ENCODE measurements at regions not wholly inside any gene's neighbourhood (a gene's known extent, or its start where the extent isn't known, plus 50 kb on each side); places are given as distances from the start of the nearest gene placed in this dataset.

DNA sequence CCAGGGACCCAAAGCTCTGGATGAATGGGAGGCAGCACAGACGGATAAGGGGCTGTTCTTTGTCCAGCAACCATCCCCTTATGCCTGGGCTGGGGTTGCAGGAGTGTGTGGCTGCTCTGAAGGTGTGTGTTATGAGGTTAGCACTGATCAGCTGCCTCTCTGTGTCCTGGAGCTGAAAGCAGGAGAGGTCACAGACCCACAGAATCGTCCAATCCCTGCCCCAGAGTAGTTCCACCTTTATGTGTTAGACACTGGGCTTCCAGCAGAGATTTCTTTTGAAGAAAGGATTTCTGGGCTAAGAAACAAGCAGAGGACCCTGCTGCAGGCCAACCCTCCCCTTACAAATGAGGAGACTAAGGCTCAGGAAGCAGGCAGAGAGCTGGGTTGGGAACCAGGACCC lies 62.4 kb downstream of the ARL6IP4 start:
- Histone ChIP-seq H3K4me2 (ENCODE audit: insufficient read depth, low read length, poor library complexity, severe bottlenecking) (no peak overlapping the region), H3K9ac (ENCODE audit: low read depth, low read length, poor library complexity) (no peak overlapping the region), H3K79me1 (ENCODE audit: low read depth, low read length) (no peaks in the 10 kb centered on the region), H2BK5ac (ENCODE audit: low read length) (no peak overlapping the region), H3K27ac (replicated peaks; ENCODE audit: low read length) (no peak overlapping the region), H3K9me3 (replicated peaks in 1 of 2; ENCODE audit: control insufficient read depth in 2 of 2, insufficient read depth in 1 of 2, low read depth in 1 of 2, low read length in 2 of 2) (no peaks in the 10 kb centered on the region), H2BK15ac (ENCODE audit: low read length) (no peak overlapping the region), H3K27me3 (ENCODE audit: control insufficient read depth in 3 of 3, insufficient read depth in 3 of 3, low read depth in 1 of 3, low read length in 3 of 3) (no peaks in the 10 kb centered on the region), H3K4me1 (ENCODE audit: control insufficient read depth in 2 of 2, insufficient read depth in 1 of 2, low read depth in 1 of 2, low read length in 2 of 2) (peaks cover 2 to 7% of the 10 kb centered on the region in 2 donors), H2BK120ac (ENCODE audit: low read depth, low read length) (no peak overlapping the region), H3K4me3 (ENCODE audit: low read length in 2 of 2) (no peak overlapping the region), H3K4ac (ENCODE audit: low read length) (no peak overlapping the region), H3K23ac (ENCODE audit: low read depth, low read length, poor library complexity) (no peak overlapping the region), H3K18ac (ENCODE audit: low read length) (no peak overlapping the region), H2AK5ac (ENCODE audit: low read depth, low read length) (no peak overlapping the region), H3K14ac (ENCODE audit: low read length) (no peak overlapping the region), H2BK12ac (ENCODE audit: low read length) (no peak overlapping the region), H3K36me3 (replicated peaks in 1 of 2; ENCODE audit: control insufficient read depth in 2 of 2, insufficient read depth in 2 of 2, low read length in 2 of 2) (no peaks in the 10 kb centered on the region), H2AFZ (ENCODE audit: low read length) (no peak overlapping the region), H4K91ac (ENCODE audit: low read depth, low read length, poor library complexity) (no peak overlapping the region), H4K8ac (ENCODE audit: low read depth, low read length) (no peak overlapping the region)
- WGBS, 2 donors (ENCODE audit: extremely low coverage in 2 of 2, insufficient read length in 2 of 2, insufficient replicate concordance in 1 of 2): no CpG with 5 or more reads among the region's 2 CpGs
- DNase-seq (ENCODE audit: low spot score): no peak

GRCh38 chr12:123041811-123042655 lies 61.6 kb downstream of the ARL6IP4 start:
- Histone ChIP-seq H2AK5ac (ENCODE audit: low read depth, low read length) (no peak overlapping the region), H2BK15ac (ENCODE audit: low read length) (no peak overlapping the region), H3K23ac (ENCODE audit: low read depth, low read length, poor library complexity) (no peak overlapping the region), H2BK12ac (ENCODE audit: low read length) (no peak overlapping the region), H2BK5ac (ENCODE audit: low read length) (no peak overlapping the region), H3K27me3 (ENCODE audit: control insufficient read depth in 3 of 3, insufficient read depth in 3 of 3, low read depth in 1 of 3, low read length in 3 of 3) (no peaks in the 10 kb centered on the region), H3K14ac (ENCODE audit: low read length) (no peak overlapping the region), H3K4ac (ENCODE audit: low read length) (no peak overlapping the region), H3K18ac (ENCODE audit: low read length) (no peak overlapping the region), H3K4me2 (ENCODE audit: insufficient read depth, low read length, poor library complexity, severe bottlenecking) (no peak overlapping the region), H2AFZ (ENCODE audit: low read length) (no peak overlapping the region), H4K91ac (ENCODE audit: low read depth, low read length, poor library complexity) (no peak overlapping the region), H3K9ac (ENCODE audit: low read depth, low read length, poor library complexity) (no peak overlapping the region), H3K36me3 (replicated peaks in 1 of 2; ENCODE audit: control insufficient read depth in 2 of 2, insufficient read depth in 2 of 2, low read length in 2 of 2) (no peaks in the 10 kb centered on the region), H3K9me3 (replicated peaks in 1 of 2; ENCODE audit: control insufficient read depth in 2 of 2, insufficient read depth in 1 of 2, low read depth in 1 of 2, low read length in 2 of 2) (no peaks in the 10 kb centered on the region), H3K4me1 (ENCODE audit: control insufficient read depth in 2 of 2, insufficient read depth in 1 of 2, low read depth in 1 of 2, low read length in 2 of 2) (peaks cover 2 to 7% of the 10 kb centered on the region in 2 donors), H2BK120ac (ENCODE audit: low read depth, low read length) (no peak overlapping the region), H3K79me1 (ENCODE audit: low read depth, low read length) (no peaks in the 10 kb centered on the region), H3K27ac (replicated peaks; ENCODE audit: low read length) (no peak overlapping the region), H4K8ac (ENCODE audit: low read depth, low read length) (no peak overlapping the region), H3K4me3 (ENCODE audit: low read length in 2 of 2) (no peak overlapping the region)
- WGBS, 2 donors (ENCODE audit: extremely low coverage in 2 of 2, insufficient read length in 2 of 2, insufficient replicate concordance in 1 of 2): no CpG with 5 or more reads among the region's 17 CpGs
- DNase-seq (ENCODE audit: low spot score): no peak

GRCh38 chr12:123041042-123041531 lies 60.6 kb downstream of the ARL6IP4 start:
- no peak overlapping the region for H2AFZ ChIP-seq (ENCODE audit: low read length)
- H3K27ac ChIP-seq (replicated peaks; ENCODE audit: low read length): no peak overlapping the region
- no peak overlapping the region for H3K4me3 ChIP-seq (ENCODE audit: low read length in 2 of 2)
- no peaks in the 10 kb centered on the region for H3K9me3 ChIP-seq (replicated peaks in 1 of 2; ENCODE audit: control insufficient read depth in 2 of 2, insufficient read depth in 1 of 2, low read depth in 1 of 2, low read length in 2 of 2)
- DNase-seq (ENCODE audit: low spot score): no peak
- no peak overlapping the region for H4K91ac ChIP-seq (ENCODE audit: low read depth, low read length, poor library complexity)
- no peak overlapping the region for H3K14ac ChIP-seq (ENCODE audit: low read length)
- peaks cover 2 to 7% of the 10 kb centered on the region in 2 donors for H3K4me1 ChIP-seq (ENCODE audit: control insufficient read depth in 2 of 2, insufficient read depth in 1 of 2, low read depth in 1 of 2, low read length in 2 of 2)
- no peaks in the 10 kb centered on the region for H3K36me3 ChIP-seq (replicated peaks in 1 of 2; ENCODE audit: control insufficient read depth in 2 of 2, insufficient read depth in 2 of 2, low read length in 2 of 2)
- H3K23ac ChIP-seq (ENCODE audit: low read depth, low read length, poor library complexity): no peak overlapping the region
- H3K27me3 ChIP-seq (ENCODE audit: control insufficient read depth in 3 of 3, insufficient read depth in 3 of 3, low read depth in 1 of 3, low read length in 3 of 3): no peaks in the 10 kb centered on the region
- no peak overlapping the region for H2BK5ac ChIP-seq (ENCODE audit: low read length)
- no peaks in the 10 kb centered on the region for H3K79me1 ChIP-seq (ENCODE audit: low read depth, low read length)
- no peak overlapping the region for H3K18ac ChIP-seq (ENCODE audit: low read length)
- H4K8ac ChIP-seq (ENCODE audit: low read depth, low read length): peak overlapping the region; percentile 44
- no peak overlapping the region for H3K4me2 ChIP-seq (ENCODE audit: insufficient read depth, low read length, poor library complexity, severe bottlenecking)
- no peak overlapping the region for H3K4ac ChIP-seq (ENCODE audit: low read length)
- H2AK5ac ChIP-seq (ENCODE audit: low read depth, low read length): no peak overlapping the region
- no peak overlapping the region for H2BK120ac ChIP-seq (ENCODE audit: low read depth, low read length)
- no peak overlapping the region for H2BK15ac ChIP-seq (ENCODE audit: low read length)
- H3K9ac ChIP-seq (ENCODE audit: low read depth, low read length, poor library complexity): no peak overlapping the region
- no peak overlapping the region for H2BK12ac ChIP-seq (ENCODE audit: low read length)
- WGBS, 2 donors (ENCODE audit: extremely low coverage in 2 of 2, insufficient read length in 2 of 2, insufficient replicate concordance in 1 of 2): no CpG with 5 or more reads among the region's 3 CpGs

DNA sequence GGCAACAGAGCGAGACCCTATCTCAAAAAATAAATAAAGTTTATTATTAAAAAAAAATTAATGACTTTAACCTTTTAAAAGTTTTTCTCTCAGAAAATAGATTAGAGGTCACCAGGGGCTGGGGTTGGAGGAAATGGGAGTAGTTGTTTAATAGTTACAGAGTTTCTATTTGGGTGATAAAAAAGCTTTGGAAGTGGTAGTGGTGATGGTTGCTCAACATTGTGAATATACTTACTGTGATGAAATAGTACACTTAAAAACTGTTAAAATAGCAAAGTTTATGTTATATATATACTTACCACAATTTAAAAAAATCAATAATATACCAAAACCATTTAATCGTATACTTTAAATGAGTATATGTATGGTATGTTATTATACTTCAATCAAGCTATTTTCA lies 59.6 kb downstream of the ARL6IP4 start:
- no CpG with 5 or more reads among the region's 2 CpGs for WGBS, 2 donors (ENCODE audit: extremely low coverage in 2 of 2, insufficient read length in 2 of 2, insufficient replicate concordance in 1 of 2)
- Histone ChIP-seq H2AFZ (ENCODE audit: low read length) (no peak overlapping the region), H3K9ac (ENCODE audit: low read depth, low read length, poor library complexity) (no peak overlapping the region), H2BK5ac (ENCODE audit: low read length) (no peak overlapping the region), H2BK120ac (ENCODE audit: low read depth, low read length) (no peak overlapping the region), H3K4me2 (ENCODE audit: insufficient read depth, low read length, poor library complexity, severe bottlenecking) (no peak overlapping the region), H3K79me1 (ENCODE audit: low read depth, low read length) (no peaks in the 10 kb centered on the region), H4K8ac (ENCODE audit: low read depth, low read length) (no peak overlapping the region), H3K9me3 (replicated peaks in 1 of 2; ENCODE audit: control insufficient read depth in 2 of 2, insufficient read depth in 1 of 2, low read depth in 1 of 2, low read length in 2 of 2) (no peaks in the 10 kb centered on the region), H3K23ac (ENCODE audit: low read depth, low read length, poor library complexity) (no peak overlapping the region), H3K27me3 (ENCODE audit: control insufficient read depth in 3 of 3, insufficient read depth in 3 of 3, low read depth in 1 of 3, low read length in 3 of 3) (no peaks in the 10 kb centered on the region), H2BK15ac (ENCODE audit: low read length) (no peak overlapping the region), H4K91ac (ENCODE audit: low read depth, low read length, poor library complexity) (no peak overlapping the region), H3K36me3 (replicated peaks in 1 of 2; ENCODE audit: control insufficient read depth in 2 of 2, insufficient read depth in 2 of 2, low read length in 2 of 2) (no peaks in the 10 kb centered on the region), H3K27ac (replicated peaks; ENCODE audit: low read length) (no peak overlapping the region), H3K18ac (ENCODE audit: low read length) (no peak overlapping the region), H3K4ac (ENCODE audit: low read length) (no peak overlapping the region), H3K4me3 (ENCODE audit: low read length in 2 of 2) (no peak overlapping the region), H2AK5ac (ENCODE audit: low read depth, low read length) (no peak overlapping the region), H3K4me1 (ENCODE audit: control insufficient read depth in 2 of 2, insufficient read depth in 1 of 2, low read depth in 1 of 2, low read length in 2 of 2) (peaks cover 2 to 7% of the 10 kb centered on the region in 2 donors), H3K14ac (ENCODE audit: low read length) (no peak overlapping the region), H2BK12ac (ENCODE audit: low read length) (no peak overlapping the region)
- DNase-seq (ENCODE audit: low spot score): no peak

Data from neuronal stem cell (in vitro differentiated cells).